HEK293T (cell line): ENCODE measurements at regions not wholly inside any gene's neighbourhood (a gene's known extent, or its start where the extent isn't known, plus 50 kb on each side); places are given as distances from the start of the nearest gene placed in this dataset.

Experiments used
- CTCF ChIA-PET: fragments of 350-600 bp; formaldehyde crosslinking; extraction: SDS; loops from one replicate; lab custom pipeline; 2021; ENCODE audit warnings: antibody characterized with exemption, inconsistent platforms; lab: Yijun Ruan, JAX
- POLR2A ChIA-PET: fragments of 350-600 bp; formaldehyde crosslinking; extraction: SDS; loops from one replicate; lab custom pipeline; 2020; ENCODE audit warnings: antibody characterized with exemption, inconsistent platforms; lab: Yijun Ruan, JAX
- DNase-seq: peaks from one replicate; pipeline ENCODE4 v3.0.0; 2012; ENCODE audit warnings: mixed read lengths; ENCODE audit errors: extremely low spot score
- ARNT ChIP-seq: fragments of 450-650 bp; IDR thresholded peaks from 2 replicates; pipeline ENCODE4 v1.6.1; 2017; ENCODE audit warnings: mild to moderate bottlenecking
- BHLHE40 ChIP-seq: fragments of 450-650 bp; IDR thresholded peaks from 2 replicates; pipeline ENCODE4 v1.6.1; 2016; ENCODE audit warnings: mild to moderate bottlenecking, moderate library complexity, borderline replicate concordance
- CTBP1 ChIP-seq: fragments of 450-650 bp; IDR thresholded peaks from 2 replicates; pipeline ENCODE4 v1.6.1; 2016; ENCODE audit warnings: borderline replicate concordance
- ELF4 ChIP-seq: fragments of 450-650 bp; IDR thresholded peaks from 2 replicates; pipeline ENCODE4 v1.6.1; 2017; ENCODE audit warnings: antibody characterized with exemption
- FOXA1 ChIP-seq: fragments of 450-650 bp; IDR thresholded peaks from 2 replicates; pipeline ENCODE4 v1.6.1; 2016; ENCODE audit warnings: mild to moderate bottlenecking
- FOXK2 ChIP-seq: fragments of 450-650 bp; IDR thresholded peaks from 2 replicates; pipeline ENCODE4 v1.6.1; 2016; ENCODE audit warnings: mild to moderate bottlenecking
- FOXM1 ChIP-seq: fragments of 450-650 bp; IDR thresholded peaks from 2 replicates; pipeline ENCODE4 v1.6.1; 2017; ENCODE audit warnings: mild to moderate bottlenecking, borderline replicate concordance
- HDGF ChIP-seq: fragments of 450-650 bp; IDR thresholded peaks from 2 replicates; pipeline ENCODE4 v1.6.1; 2017; ENCODE audit warnings: antibody characterized with exemption, borderline replicate concordance
- L3MBTL2 ChIP-seq: fragments of 450-650 bp; conservative IDR thresholded peaks from 2 replicates; pipeline ENCODE4 v1.6.1; 2016; ENCODE audit warnings: mild to moderate bottlenecking
- LEF1 ChIP-seq: fragments of 450-650 bp; IDR thresholded peaks from 2 replicates; pipeline ENCODE4 v1.6.1; 2017; ENCODE audit warnings: mild to moderate bottlenecking, borderline replicate concordance
- NFRKB ChIP-seq: fragments of 450-650 bp; IDR thresholded peaks from 2 replicates; pipeline ENCODE4 v1.6.1; 2016; ENCODE audit warnings: mild to moderate bottlenecking, moderate library complexity
- PKNOX1 ChIP-seq: fragments of 450-650 bp; IDR thresholded peaks from 2 replicates; pipeline ENCODE4 v1.6.1; 2016
- SP1 ChIP-seq: fragments of 450-650 bp; IDR thresholded peaks from 2 replicates; pipeline ENCODE4 v1.6.1; 2017
- SUZ12 ChIP-seq: fragments of 450-650 bp; IDR thresholded peaks from 2 replicates; pipeline ENCODE4 v1.6.1; 2016; ENCODE audit warnings: mild to moderate bottlenecking
- TARDBP ChIP-seq: fragments of 450-650 bp; IDR thresholded peaks from 2 replicates; pipeline ENCODE4 v1.6.1; 2016
- ZNF384 ChIP-seq: fragments of 450-650 bp; IDR thresholded peaks from 2 replicates; pipeline ENCODE4 v1.6.1; 2016

GRCh38 chr13:29924482-29925350 is 74.3 kb upstream of the UBL3 start:
- DNase-seq = no peak
- TF ChIP-seq SUZ12 (no peak), LEF1 (no peak), TARDBP (no peak), PKNOX1 (no peak), NFRKB (no peak), CTBP1 (no peak), ELF4 (no peak), ZNF384 (no peak), FOXA1 (no peak), BHLHE40 (no peak), FOXK2 (no peak), ARNT (no peak), HDGF (no peak), FOXM1 (no peak), SP1 (no peak), L3MBTL2 (no peak)
- ChIA-PET CTCF (interaction anchor here (0.6 to 3.3 kb wide), 11 partner anchors 8 to 187 kb away, joined by 3 to 17 read pairs (median 4); partner anchors contain the start of gene UBL3), POLR2A (interaction anchor here (1.4 to 2.9 kb wide), 3 partner anchors 12 to 78 kb away, joined by 5 to 16 read pairs (median 10); partner anchors contain the start of gene UBL3)

DNA sequence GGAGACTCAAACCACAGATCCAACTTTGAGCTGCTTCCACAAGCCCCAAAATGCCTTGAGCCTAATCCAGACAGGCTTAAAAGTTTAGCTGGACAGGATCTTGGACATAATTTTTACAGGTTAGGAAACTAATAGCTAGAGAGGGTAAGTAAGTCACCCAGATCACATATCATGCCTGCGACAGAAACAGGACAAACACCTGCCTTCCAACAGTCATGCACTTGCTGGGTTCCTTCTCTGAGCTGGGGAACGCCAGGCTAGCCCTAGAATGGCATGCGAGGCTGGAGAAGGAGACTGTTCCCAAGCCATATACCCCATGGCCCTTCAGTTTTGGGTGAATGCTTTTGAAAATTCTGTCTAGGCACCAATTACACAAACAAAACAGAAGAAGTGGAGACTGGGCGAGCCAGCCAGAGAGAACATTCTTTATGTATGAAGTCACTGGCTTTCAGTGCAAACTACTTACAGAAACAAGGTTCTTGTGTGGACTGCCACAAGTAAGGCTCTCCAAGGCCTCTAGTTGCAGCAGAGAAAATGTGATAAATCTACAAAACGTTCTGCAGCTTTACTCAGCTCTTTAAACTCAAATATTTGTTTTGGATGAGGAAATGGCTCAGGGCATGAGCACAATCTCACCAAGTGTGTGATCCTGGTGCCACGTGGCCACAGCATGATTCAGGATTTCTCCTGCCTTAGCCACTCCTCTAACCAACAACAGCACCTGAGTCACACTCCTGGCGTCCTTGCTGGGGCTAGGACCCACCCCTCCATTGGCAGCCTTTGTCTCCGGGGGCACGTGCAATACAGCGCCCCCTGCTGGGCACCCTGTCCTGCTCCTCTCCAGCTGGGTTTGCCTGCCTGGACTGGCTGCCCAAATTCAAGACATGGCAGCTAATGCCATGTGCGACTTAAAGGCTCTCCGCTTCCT is 73.4 kb upstream of the UBL3 start:
- TF ChIP-seq ZNF384 (no peak), ARNT (no peak), SP1 (no peak), SUZ12 (no peak), L3MBTL2 (peak; percentile 86), CTBP1 (no peak), NFRKB (no peak), HDGF (no peak), LEF1 (no peak), TARDBP (no peak), FOXM1 (peak; percentile 6; the same call in 1 of the 2 replicates), BHLHE40 (no peak), ELF4 (no peak), PKNOX1 (no peak)
- DNase-seq = peak; percentile 81
- CTCF ChIA-PET = interaction anchor here (0.6 to 3.3 kb wide), 22 partner anchors 9 to 188 kb away, joined by 3 to 17 read pairs (median 4); partner anchors contain the start of gene UBL3
- POLR2A ChIA-PET = interaction anchor here (0.8 to 2.9 kb wide), 4 partner anchors 11 to 77 kb away, joined by 3 to 16 read pairs (median 8); partner anchors contain the start of gene UBL3

GRCh38 chr13:29922896-29923295 is 72.5 kb upstream of the UBL3 start:
- POLR2A ChIA-PET = interaction anchor here (0.8 to 2.9 kb wide), 4 partner anchors 10 to 76 kb away, joined by 4 to 16 read pairs (median 8); partner anchors contain the start of gene UBL3
- DNase-seq = no peak
- TF ChIP-seq FOXK2 = no peak
- TF ChIP-seq TARDBP = no peak
- TF ChIP-seq BHLHE40 = no peak
- no peak for TF ChIP-seq ZNF384
- no peak for TF ChIP-seq L3MBTL2
- CTCF ChIA-PET = interaction anchor here (0.6 to 3.3 kb wide), 3 partner anchors 11 to 189 kb away, joined by 8 to 17 read pairs (median 11); no protein-coding TSS in a partner anchor

GRCh38 chr13:29922281-29922821 is 71.9 kb upstream of the UBL3 start:
- ChIA-PET POLR2A (interaction anchor here (0.8 to 2.9 kb wide), 2 partner anchors 10 to 72 kb away, joined by 4 to 16 read pairs; partner anchors contain the start of gene UBL3), CTCF (interaction anchor here (3.3 kb wide), 1 partner anchor 190 kb away, joined by 11 read pairs; no protein-coding TSS in a partner anchor)
- DNase-seq = no peak
- TF ChIP-seq HDGF (no peak), ELF4 (no peak), CTBP1 (no peak), NFRKB (no peak), TARDBP (no peak), BHLHE40 (no peak), ARNT (no peak), FOXK2 (no peak), FOXM1 (no peak), FOXA1 (no peak), LEF1 (no peak), SP1 (no peak), PKNOX1 (no peak), SUZ12 (no peak)
